Right lobe of liver (tissue), 4 donors: ENCODE measurements at regions not wholly inside any gene's neighbourhood (a gene's known extent, or its start where the extent isn't known, plus 50 kb on each side); places are given as distances from the start of the nearest gene placed in this dataset.

Experiments
- CTCF ChIP-seq, 4 donors: fragments of 200-600 bp in 3 of 4; fragments of 450-650 bp in 1 of 4; IDR thresholded peaks; one replicate each; pipeline versions ENCODE4 v1.5.1 to v1.8.0; 2016 to 2022; ENCODE audit warnings: antibody characterized with exemption in 4 of 4, mild to moderate bottlenecking in 2 of 4
- POLR2A ChIP-seq: fragments of 450-650 bp; IDR thresholded peaks from one replicate; pipeline ENCODE4 v1.6.1; 2017; ENCODE audit warnings: antibody characterized with exemption, mild to moderate bottlenecking
- donor health status: DM: no; HTN: no; CAD: no.
- donor health status: DM: no; HTN: no; CAD: no.
- donor health status: DM: no; HTN: yes; CAD: no.

DNA sequence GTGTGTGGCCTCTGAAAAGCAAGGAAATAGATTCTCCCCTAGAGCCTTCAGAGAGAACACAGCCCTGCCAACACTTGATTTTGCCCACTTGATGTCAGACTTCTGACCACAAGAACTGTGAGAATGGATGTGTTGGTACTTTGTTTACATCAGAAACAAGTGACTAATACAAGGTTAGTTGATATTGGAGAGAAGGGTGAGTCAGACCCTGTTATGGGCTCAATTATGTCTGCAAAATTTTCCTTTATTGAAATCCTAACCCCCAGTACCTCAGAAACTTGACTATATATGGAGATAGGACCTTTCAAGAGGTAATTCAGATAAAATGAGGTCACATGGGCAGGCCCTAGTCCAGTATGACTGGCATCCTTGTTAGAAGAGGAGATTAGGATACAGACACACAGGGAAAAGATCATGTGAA lies 226.7 kb downstream of the RFC3 start:
- TF ChIP-seq POLR2A (no peak), CTCF (IDR thresholded peaks at IDR 0.05) (no peak)
